MM.1S (cell line): ENCODE measurements at regions not wholly inside any gene's neighbourhood (a gene's known extent, or its start where the extent isn't known, plus 50 kb on each side); places are given as distances from the start of the nearest gene placed in this dataset.
"Not testable (repeated sequence)": the region's sequence is repeated elsewhere in the genome, so short reads cannot be mapped to it uniquely, and the experiment has no call there.

Experiments used
- DNase-seq: peaks from one replicate; pipeline ENCODE4 v3.0.0-alpha.2; 2015
- H2AFZ ChIP-seq: fragments of 300-600 bp; sonication (generic); 2 replicates; pipeline ENCODE4 v1.6.0; 2016; ENCODE audit warnings: antibody characterized with exemption, low read length
- H3F3A ChIP-seq: fragments of 300-600 bp; sonication (generic); 2 replicates; pipeline ENCODE4 v1.6.1; 2016; ENCODE audit warnings: mild to moderate bottlenecking, antibody characterized with exemption, low read length, moderate library complexity, mixed read lengths; ENCODE audit not compliant: insufficient read depth
- H3K27ac ChIP-seq: fragments of 300-600 bp; sonication (generic); 2 replicates; pipeline ENCODE4 v1.5.1; 2016; ENCODE audit warnings: mild to moderate bottlenecking, low read length
- H3K27me3 ChIP-seq: fragments of 300-600 bp; sonication (generic); replicated peaks from 2 replicates; pipeline ENCODE4 v1.6.0; 2016; ENCODE audit warnings: low read length; ENCODE audit not compliant: insufficient read depth
- H3K36me3 ChIP-seq: fragments of 300-600 bp; sonication (generic); replicated peaks from 2 replicates; pipeline ENCODE4 v1.6.1; 2016; ENCODE audit warnings: mild to moderate bottlenecking, low read length, mixed read lengths; ENCODE audit not compliant: insufficient read depth
- H3K4me1 ChIP-seq: fragments of 300-600 bp; sonication (generic); 2 replicates; pipeline ENCODE4 v1.6.1; 2016; ENCODE audit warnings: low read length, mixed read lengths
- H3K4me2 ChIP-seq: fragments of 300-600 bp; sonication (generic); 2 replicates; pipeline ENCODE4 v1.6.0; 2016; ENCODE audit warnings: low read depth, low read length
- H3K4me3 ChIP-seq: fragments of 300-600 bp; sonication (generic); 2 replicates; pipeline ENCODE4 v1.5.1; 2016; ENCODE audit warnings: low read length, mixed read lengths
- H3K79me2 ChIP-seq: fragments of 300-600 bp; sonication (generic); 2 replicates; pipeline ENCODE4 v1.6.1; 2016; ENCODE audit warnings: mixed run types, low read length, mixed read lengths
- H3K9ac ChIP-seq: fragments of 300-600 bp; sonication (generic); 2 replicates; pipeline ENCODE4 v1.6.1; 2016; ENCODE audit warnings: low read length, mixed read lengths
- H3K9me2 ChIP-seq: fragments of 300-600 bp; sonication (generic); replicated peaks from 2 replicates; pipeline ENCODE4 v1.6.1; 2016; ENCODE audit warnings: mild to moderate bottlenecking, low read length, mixed read lengths; ENCODE audit not compliant: insufficient read depth
- H3K9me3 ChIP-seq: fragments of 300-600 bp; sonication (generic); replicated peaks from 2 replicates; pipeline ENCODE4 v1.6.1; 2016; ENCODE audit warnings: mild to moderate bottlenecking, low read length, mixed read lengths; ENCODE audit not compliant: insufficient read depth
- H4K20me1 ChIP-seq: fragments of 300-600 bp; sonication (generic); 2 replicates; pipeline ENCODE4 v1.6.1; 2016; ENCODE audit warnings: mild to moderate bottlenecking, low read length, moderate library complexity, mixed read lengths; ENCODE audit not compliant: insufficient read depth
- EZH2 ChIP-seq: fragments of 300-600 bp; sonication (generic); optimal IDR thresholded peaks from 2 replicates; pipeline ENCODE3; 2017; ENCODE audit warnings: low read depth, mild to moderate bottlenecking, antibody characterized with exemption, low read length, mixed read lengths
- EZH2phosphoT487 ChIP-seq: fragments of 300-600 bp; sonication (generic); IDR thresholded peaks from 2 replicates; pipeline ENCODE4 v1.6.1; 2018; ENCODE audit warnings: antibody characterized with exemption, low read length
- TF ChIP-seq, protein P1 (sequence below): fragments of 300-600 bp; sonication (generic); IDR thresholded peaks from 2 replicates; pipeline ENCODE4 v1.5.1; 2016; ENCODE audit warnings: antibody characterized with exemption, low read length, mixed read lengths

GRCh38 chr12:63496654-63497053, 171.6 kb downstream of the DPY19L2 start:
- TF ChIP-seq EZH2phosphoT487 (no peak), EZH2 (no peak)
- TF ChIP-seq, protein P1, sequence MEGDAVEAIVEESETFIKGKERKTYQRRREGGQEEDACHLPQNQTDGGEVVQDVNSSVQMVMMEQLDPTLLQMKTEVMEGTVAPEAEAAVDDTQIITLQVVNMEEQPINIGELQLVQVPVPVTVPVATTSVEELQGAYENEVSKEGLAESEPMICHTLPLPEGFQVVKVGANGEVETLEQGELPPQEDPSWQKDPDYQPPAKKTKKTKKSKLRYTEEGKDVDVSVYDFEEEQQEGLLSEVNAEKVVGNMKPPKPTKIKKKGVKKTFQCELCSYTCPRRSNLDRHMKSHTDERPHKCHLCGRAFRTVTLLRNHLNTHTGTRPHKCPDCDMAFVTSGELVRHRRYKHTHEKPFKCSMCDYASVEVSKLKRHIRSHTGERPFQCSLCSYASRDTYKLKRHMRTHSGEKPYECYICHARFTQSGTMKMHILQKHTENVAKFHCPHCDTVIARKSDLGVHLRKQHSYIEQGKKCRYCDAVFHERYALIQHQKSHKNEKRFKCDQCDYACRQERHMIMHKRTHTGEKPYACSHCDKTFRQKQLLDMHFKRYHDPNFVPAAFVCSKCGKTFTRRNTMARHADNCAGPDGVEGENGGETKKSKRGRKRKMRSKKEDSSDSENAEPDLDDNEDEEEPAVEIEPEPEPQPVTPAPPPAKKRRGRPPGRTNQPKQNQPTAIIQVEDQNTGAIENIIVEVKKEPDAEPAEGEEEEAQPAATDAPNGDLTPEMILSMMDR: no peak
- Histone ChIP-seq H4K20me1 (no peaks in the 10 kb centered on the region), H3K4me1 (0 out of 2 replicates have a peak, but pooled peaks cover 7% of the 10 kb centered on the region), H3K9ac (no peak overlapping the region), H3F3A (no peaks in the 10 kb centered on the region), H2AFZ (no peak overlapping the region), H3K27me3 (no peaks in the 10 kb centered on the region), H3K27ac (no peak overlapping the region), H3K4me2 (no peak overlapping the region), H3K9me2 (no peaks in the 10 kb centered on the region), H3K79me2 (no peaks in the 10 kb centered on the region), H3K9me3 (no peaks in the 10 kb centered on the region), H3K36me3 (no peaks in the 10 kb centered on the region), H3K4me3 (no peak overlapping the region)
- no peak for DNase-seq

- Histone ChIP-seq H3K9ac (no peak overlapping the region), H3F3A (no peaks in the 10 kb centered on the region), H3K27ac (no peak overlapping the region), H3K27me3 (no peaks in the 10 kb centered on the region), H3K9me2 (no peaks in the 10 kb centered on the region), H3K4me3 (no peak overlapping the region), H2AFZ (no peak overlapping the region), H3K36me3 (no peaks in the 10 kb centered on the region), H3K4me2 (no peak overlapping the region), H3K79me2 (no peaks in the 10 kb centered on the region), H3K9me3 (no peaks in the 10 kb centered on the region), H4K20me1 (no peaks in the 10 kb centered on the region), H3K4me1 (0 out of 2 replicates have a peak, but pooled peaks cover 7% of the 10 kb centered on the region)
- DNase-seq: no peak
- TF ChIP-seq EZH2phosphoT487 (no peak), EZH2 (no peak)
- TF ChIP-seq, protein P1: no peak
These were observed 172.3 kb downstream of the DPY19L2 start for GRCh38 chr12:63495974-63496373.

DNA sequence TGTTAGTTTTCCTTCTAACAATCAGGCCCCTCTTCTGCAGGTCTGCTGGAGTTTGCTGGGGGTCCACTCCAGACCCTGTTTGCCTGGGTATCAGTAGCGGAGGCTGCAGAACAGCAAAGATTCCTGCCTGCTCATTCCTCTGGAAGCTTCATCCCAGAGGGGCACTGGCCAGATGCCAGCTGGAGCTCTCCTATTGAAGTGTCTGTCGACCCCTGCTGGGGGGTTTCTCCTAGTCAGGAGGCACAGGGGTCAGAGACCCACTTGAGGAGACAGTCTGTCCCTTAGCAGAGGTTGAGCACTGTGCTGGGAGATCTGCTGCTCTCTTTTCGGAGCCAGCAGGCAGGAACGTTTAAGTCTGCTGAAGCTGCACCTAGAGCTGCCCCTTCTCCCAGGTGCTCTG, 174.9 kb downstream of the DPY19L2 start:
- H4K20me1 ChIP-seq, H3K9ac ChIP-seq, H3K4me1 ChIP-seq, H3F3A ChIP-seq, H2AFZ ChIP-seq, DNase-seq, H3K4me3 ChIP-seq, H3K27me3 ChIP-seq, H3K9me2 ChIP-seq, H3K9me3 ChIP-seq, H3K79me2 ChIP-seq, H3K36me3 ChIP-seq: not testable (repeated sequence)
- H3K4me2 ChIP-seq: peak overlapping the region; percentile 37; the same call in 1 of the 2 replicates
- H3K27ac ChIP-seq: peak overlapping the region; percentile 13; the same call in 1 of the 2 replicates

DNA sequence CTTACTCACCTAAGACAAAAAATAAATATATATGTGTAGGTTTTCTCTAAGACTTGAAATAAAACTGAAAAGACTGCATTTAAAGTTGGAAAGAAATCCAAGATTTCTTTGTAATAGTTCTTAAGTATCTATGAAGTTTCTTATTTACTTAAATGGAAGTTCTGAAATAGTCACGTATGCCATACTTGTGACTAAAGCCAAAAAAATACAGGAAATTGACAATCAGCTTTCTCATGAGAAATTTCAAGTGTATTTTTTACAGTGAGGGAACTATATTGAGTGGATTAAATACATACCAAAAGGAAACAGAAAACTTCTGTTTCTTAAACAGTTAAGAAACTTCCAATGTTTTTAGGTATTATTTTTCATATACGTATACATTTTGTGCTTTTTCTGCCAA, 188.1 kb downstream of the DPY19L2 start:
- Histone ChIP-seq H3K9ac (no peak overlapping the region), H3K4me2 (no peak overlapping the region), H3K27me3 (no peaks in the 10 kb centered on the region), H3K4me3 (no peak overlapping the region), H3K79me2 (no peaks in the 10 kb centered on the region), H3K9me3 (no peaks in the 10 kb centered on the region), H3K4me1 (no peaks in the 10 kb centered on the region), H3F3A (no peaks in the 10 kb centered on the region), H3K9me2 (no peaks in the 10 kb centered on the region), H4K20me1 (no peaks in the 10 kb centered on the region), H2AFZ (no peak overlapping the region), H3K36me3 (no peaks in the 10 kb centered on the region), H3K27ac (no peak overlapping the region)
- no peak for TF ChIP-seq EZH2phosphoT487
- TF ChIP-seq EZH2: no peak
- TF ChIP-seq, protein P1: no peak
- DNase-seq: no peak
